Gastroesophageal sphincter (tissue), 3 donors: ENCODE measurements at regions not wholly inside any gene's neighbourhood (a gene's known extent, or its start where the extent isn't known, plus 50 kb on each side); places are given as distances from the start of the nearest gene placed in this dataset.

ENCODE experiments used
- CTCF ChIP-seq, 4 experiments: fragments of 200-600 bp in 2 of 4; fragments of 450-650 bp in 2 of 4; sonication (generic) in 1 of 4; IDR thresholded peaks; one replicate each; pipeline ENCODE4 v1.5.1; 2017 to 2019; ENCODE audit warnings: antibody characterized with exemption in 4 of 4, mild to moderate bottlenecking in 2 of 4, moderate library complexity in 2 of 4
- EP300 ChIP-seq: sonication (generic); formaldehyde crosslinking; IDR thresholded peaks from one replicate; pipeline ENCODE4 v1.6.1; 2017; ENCODE audit warnings: antibody characterized with exemption, mild to moderate bottlenecking
- POLR2A ChIP-seq, 2 donors: fragments of 450-650 bp; IDR thresholded peaks; one replicate each; pipeline ENCODE4 v1.6.1; 2017; ENCODE audit warnings: antibody characterized with exemption in 2 of 2, mild to moderate bottlenecking in 2 of 2, moderate library complexity in 1 of 2

- TF ChIP-seq CTCF (IDR thresholded peaks at IDR 0.05) = no peak
- no peak for TF ChIP-seq POLR2A (IDR thresholded peaks at IDR 0.05)
- TF ChIP-seq EP300 = no peak
Measured at GRCh38 chr4:33881176-33881575, 2363.1 kb downstream of the ARAP2 start.
